A549 (cell line): ENCODE measurements at regions not wholly inside any gene's neighbourhood (a gene's known extent, or its start where the extent isn't known, plus 50 kb on each side); places are given as distances from the start of the nearest gene placed in this dataset.

Experiments used
- ATAC-seq, 2 experiments: fragments of 200-7000 bp in 1 of 2; fragments of >200 bp in 1 of 2; cut with Nextera tagmentation in 1 of 2; cut with Tn5 transposase in 1 of 2; 3 replicates each; pipeline versions ENCODE4 v1.8.0 to v1.9.1; 2018 to 2020; ENCODE audit warnings: mild to moderate bottlenecking in 1 of 2, moderate library complexity in 1 of 2
- CTCF ChIA-PET: fragments of 300-600 bp; sonication (Branson Sonifier 250); formaldehyde crosslinking; extraction: SDS; loops from one replicate; lab custom pipeline; 2021; ENCODE audit warnings: antibody characterized with exemption, inconsistent platforms; lab: Yijun Ruan, JAX
- POLR2A ChIA-PET: fragments of 350-600 bp; formaldehyde crosslinking; extraction: SDS; loops from one replicate; lab custom pipeline; 2021; ENCODE audit warnings: antibody characterized with exemption, inconsistent platforms; lab: Yijun Ruan, JAX
- DNase-seq, 2 experiments: peaks; one replicate each; pipeline versions ENCODE4 v3.0.0 to v3.0.0-alpha.2; 2011 to 2016; ENCODE audit warnings: low read depth in 1 of 2, low spot score in 1 of 2
- FAIRE-seq: peaks from 2 replicates; lab custom pipeline; 2011; peaks lifted over from hg19 to GRCh38; lab: Jason Lieb, UNC
- H3K27ac ChIP-seq, 2 experiments: fragments of >200 bp; sonication (Bioruptor Twin); formaldehyde crosslinking; 3 replicates each; pipeline ENCODE4 v1.5.1; 2016 to 2017
- H3K4me1 ChIP-seq: fragments of >200 bp; sonication (Bioruptor Twin); formaldehyde crosslinking; 3 replicates; pipeline ENCODE4 v1.6.1; 2016
- H3K4me2 ChIP-seq: fragments of >200 bp; sonication (Bioruptor Twin); formaldehyde crosslinking; 3 replicates; pipeline ENCODE4 v1.6.1; 2016
- H3K4me3 ChIP-seq: fragments of >200 bp; sonication (Bioruptor Twin); formaldehyde crosslinking; 3 replicates; pipeline ENCODE4 v1.5.1; 2016
- H3K9me3 ChIP-seq: fragments of >200 bp; sonication (Bioruptor Twin); formaldehyde crosslinking; 3 replicates; pipeline ENCODE4 v1.6.1; 2016
- CTCF ChIP-seq: fragments of >200 bp; sonication (Bioruptor Twin); formaldehyde crosslinking; IDR thresholded peaks from 3 replicates; pipeline ENCODE4 v1.5.1; 2016
- E2F6 ChIP-seq: IDR thresholded peaks from 2 replicates; pipeline ENCODE4 v1.6.1; 2012; ENCODE audit warnings: low read depth, borderline replicate concordance
- ESRRA ChIP-seq: fragments of 150-350 bp; IDR thresholded peaks from 2 replicates; pipeline ENCODE4 v1.6.1; 2014; ENCODE audit warnings: mild to moderate bottlenecking, low read length, borderline replicate concordance
- FOSB ChIP-seq: fragments of 250-450 bp; sonication (Bioruptor Pico); IDR thresholded peaks from 2 replicates; pipeline ENCODE4 v1.5.0; 2020; ENCODE audit warnings: mild to moderate bottlenecking, moderate library complexity
- FOXS1 ChIP-seq: fragments of 250-450 bp; sonication (Bioruptor Pico); IDR thresholded peaks from 2 replicates; pipeline ENCODE4 v1.5.0; 2020; ENCODE audit warnings: mild to moderate bottlenecking, moderate library complexity
- HDAC2 ChIP-seq: fragments of 200-600 bp; sonication (generic); IDR thresholded peaks from 2 replicates; pipeline ENCODE4 v1.6.1; 2016
- HMGXB4 ChIP-seq: fragments of 250-450 bp; sonication (Bioruptor Pico); IDR thresholded peaks from 2 replicates; pipeline ENCODE4 v1.5.0; 2021; ENCODE audit warnings: mild to moderate bottlenecking, moderate library complexity, borderline replicate concordance
- HOXB13 ChIP-seq: fragments of 250-450 bp; sonication (Bioruptor Pico); IDR thresholded peaks from 2 replicates; pipeline ENCODE4 v1.5.0; 2020; ENCODE audit warnings: low read depth, mild to moderate bottlenecking, moderate library complexity
- KDM5A ChIP-seq: fragments of 200-600 bp; sonication (generic); IDR thresholded peaks from 2 replicates; pipeline ENCODE4 v1.6.1; 2016; ENCODE audit warnings: antibody characterized with exemption, mild to moderate bottlenecking
- MAZ ChIP-seq: fragments of 150-350 bp; IDR thresholded peaks from 2 replicates; pipeline ENCODE4 v1.6.1; 2014; ENCODE audit warnings: antibody characterized with exemption, low read depth, low read length, borderline replicate concordance
- NPAS2 ChIP-seq: fragments of 250-450 bp; sonication (Bioruptor Pico); IDR thresholded peaks from 2 replicates; pipeline ENCODE4 v1.8.0; 2022; ENCODE audit warnings: mild to moderate bottlenecking, moderate library complexity, borderline replicate concordance
- RCOR1 ChIP-seq: fragments of 150-350 bp; IDR thresholded peaks from 2 replicates; pipeline ENCODE4 v1.6.1; 2014; ENCODE audit warnings: antibody characterized with exemption, low read length, low read depth
- REST ChIP-seq: fragments of 200-600 bp; sonication (generic); IDR thresholded peaks from 2 replicates; pipeline ENCODE4 v1.6.1; 2016; ENCODE audit warnings: antibody characterized with exemption, mild to moderate bottlenecking, moderate library complexity
- RNF2 ChIP-seq: fragments of 200-600 bp; sonication (generic); IDR thresholded peaks from 2 replicates; pipeline ENCODE4 v1.6.1; 2016; ENCODE audit warnings: low read depth, mild to moderate bottlenecking, antibody characterized with exemption, moderate library complexity, borderline replicate concordance
- SMC3 ChIP-seq: fragments of >200 bp; sonication (Bioruptor Twin); formaldehyde crosslinking; IDR thresholded peaks from 3 replicates; pipeline ENCODE4 v1.6.1; 2018; ENCODE audit warnings: inconsistent platforms
- SREBF2 ChIP-seq: fragments of 450-650 bp; IDR thresholded peaks from 2 replicates; pipeline ENCODE4 v1.6.1; 2014; ENCODE audit warnings: mild to moderate bottlenecking, moderate library complexity
- USF2 ChIP-seq: fragments of 450-650 bp; IDR thresholded peaks from 2 replicates; pipeline ENCODE4 v1.6.1; 2014; ENCODE audit warnings: antibody characterized with exemption
- ZFP36 ChIP-seq: fragments of 450-650 bp; IDR thresholded peaks from 2 replicates; pipeline ENCODE4 v1.6.1; 2014; ENCODE audit warnings: borderline replicate concordance; ENCODE audit not compliant: partially characterized antibody
- ZNF302 ChIP-seq: fragments of 250-450 bp; sonication (Bioruptor Pico); IDR thresholded peaks from 2 replicates; pipeline ENCODE4 v1.9.0; 2021; ENCODE audit warnings: inconsistent platforms, mild to moderate bottlenecking, moderate library complexity
- WGBS: methylation state at CpG from one replicate; pipeline ENCODE4 v1.1.6; 2017; ENCODE audit errors: missing lambda C conversion rate; 5-methylcytosine and 5-hydroxymethylcytosine counted together

GRCh38 chr18:73079920-73080319, 212.1 kb upstream of the NETO1 start:
- DNase-seq (no peak), FAIRE-seq (no peak), ATAC-seq (no peak)
- WGBS: 26% methylated on average over 2 of the region's 2 CpGs
- H3K4me3 ChIP-seq: no peak overlapping the region
- H3K4me1 ChIP-seq: no peaks in the 10 kb centered on the region
- H3K4me2 ChIP-seq: no peak overlapping the region
- no peaks in the 10 kb centered on the region for H3K9me3 ChIP-seq
- POLR2A ChIA-PET: no interaction called here
- CTCF ChIA-PET: no interaction called here
- H3K27ac ChIP-seq: no peak overlapping the region
- TF ChIP-seq REST (no peak), RCOR1 (no peak), FOXS1 (CRISPR knock-in tag) (no peak), SREBF2 (no peak), ZNF302 (no peak), FOSB (CRISPR knock-in tag) (no peak), USF2 (no peak), RNF2 (no peak), NPAS2 (CRISPR knock-in tag) (no peak), ZFP36 (no peak), SMC3 (no peak), MAZ (no peak)

- WGBS: 21% methylated on average over 4 of the region's 4 CpGs
- POLR2A ChIA-PET: no interaction called here
- DNase-seq (no peak), FAIRE-seq (no peak), ATAC-seq (no peak)
- Histone ChIP-seq H3K4me1 (no peaks in the 10 kb centered on the region), H3K4me2 (no peak overlapping the region), H3K27ac (no peak overlapping the region), H3K9me3 (no peaks in the 10 kb centered on the region), H3K4me3 (no peak overlapping the region)
- TF ChIP-seq CTCF: no peak
- TF ChIP-seq HMGXB4 (CRISPR knock-in tag): no peak
- TF ChIP-seq ESRRA: no peak
- no peak for TF ChIP-seq HDAC2
- TF ChIP-seq HOXB13: no peak
- no peak for TF ChIP-seq ZNF302
- no peak for TF ChIP-seq E2F6
- no peak for TF ChIP-seq FOSB (CRISPR knock-in tag)
- no peak for TF ChIP-seq USF2
- TF ChIP-seq KDM5A: no peak
- CTCF ChIA-PET: no interaction called here
These were observed 193.0 kb upstream of the NETO1 start for GRCh38 chr18:73060666-73061288.
